Rectal smooth muscle tissue (tissue), 1 donor: ENCODE measurements at regions not wholly inside any gene's neighbourhood (a gene's known extent, or its start where the extent isn't known, plus 50 kb on each side); places are given as distances from the start of the nearest gene placed in this dataset.
"Not testable (repeated sequence)": the region's sequence is repeated elsewhere in the genome, so short reads cannot be mapped to it uniquely, and the experiment has no call there.

Source experiments
- H3K27ac ChIP-seq: one replicate; pipeline ENCODE4 v1.7.0; 2013; ENCODE audit warnings: low read depth, low read length, inconsistent platforms
- H3K27me3 ChIP-seq: one replicate; pipeline ENCODE4 v1.7.0; 2013; ENCODE audit warnings: low read length; ENCODE audit not compliant: control insufficient read depth, insufficient read depth
- H3K36me3 ChIP-seq: one replicate; pipeline ENCODE4 v1.7.0; 2013; ENCODE audit warnings: low read length; ENCODE audit not compliant: control insufficient read depth, insufficient read depth
- H3K4me1 ChIP-seq: one replicate; pipeline ENCODE4 v1.7.0; 2013; ENCODE audit warnings: low read length; ENCODE audit not compliant: control insufficient read depth, insufficient read depth
- H3K4me3 ChIP-seq: one replicate; pipeline ENCODE4 v1.7.0; 2013; ENCODE audit warnings: low read length
- H3K9ac ChIP-seq: one replicate; pipeline ENCODE4 v1.7.0; 2013; ENCODE audit warnings: low read length

DNA sequence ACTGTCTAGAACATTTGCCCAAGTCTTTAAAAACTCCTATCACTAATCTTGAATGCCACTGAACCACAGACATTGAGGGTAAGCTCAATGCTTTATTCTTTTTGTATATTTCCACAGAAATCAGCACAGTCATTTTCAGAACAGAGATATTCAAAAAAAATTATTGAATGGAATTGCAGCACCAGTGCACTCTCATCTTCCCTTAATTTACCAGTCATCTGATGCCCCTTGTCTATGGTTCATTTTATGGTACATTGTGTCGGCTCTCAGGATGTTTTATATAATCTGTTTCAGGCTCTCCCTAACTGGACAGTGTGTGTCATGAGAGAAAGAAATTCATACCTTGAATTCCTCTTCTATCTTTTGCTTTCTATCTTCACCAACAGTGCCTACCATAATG lies 158.4 kb upstream of the NR4A3 start:
- Histone ChIP-seq H3K9ac (no peak overlapping the region), H3K4me1 (no peaks in the 10 kb centered on the region), H3K4me3 (no peak overlapping the region), H3K27me3 (no peaks in the 10 kb centered on the region), H3K27ac (no peak overlapping the region), H3K36me3 (no peaks in the 10 kb centered on the region)

DNA sequence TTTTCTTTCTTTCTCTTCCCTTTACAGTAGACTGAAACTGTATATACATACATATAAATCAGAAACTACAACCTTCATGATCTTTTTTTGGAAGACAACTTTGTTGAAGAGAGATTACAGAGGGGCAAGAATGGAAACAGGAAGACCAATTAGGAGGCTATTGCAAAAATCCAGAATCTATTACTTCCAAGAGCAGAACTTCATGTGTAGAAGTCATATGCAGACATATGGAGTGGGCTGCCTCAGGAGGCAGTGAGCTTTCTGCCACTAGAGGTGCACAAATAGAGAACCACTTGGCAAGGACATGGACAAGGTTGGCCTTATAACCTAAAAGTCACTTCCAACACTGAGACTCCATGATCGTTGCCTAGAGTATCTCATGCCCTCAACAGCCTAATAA lies 157.8 kb upstream of the NR4A3 start:
- no peaks in the 10 kb centered on the region for H3K36me3 ChIP-seq
- H3K9ac ChIP-seq: no peak overlapping the region
- H3K27me3 ChIP-seq: no peaks in the 10 kb centered on the region
- H3K4me3 ChIP-seq: no peak overlapping the region
- no peak overlapping the region for H3K27ac ChIP-seq
- no peaks in the 10 kb centered on the region for H3K4me1 ChIP-seq

DNA sequence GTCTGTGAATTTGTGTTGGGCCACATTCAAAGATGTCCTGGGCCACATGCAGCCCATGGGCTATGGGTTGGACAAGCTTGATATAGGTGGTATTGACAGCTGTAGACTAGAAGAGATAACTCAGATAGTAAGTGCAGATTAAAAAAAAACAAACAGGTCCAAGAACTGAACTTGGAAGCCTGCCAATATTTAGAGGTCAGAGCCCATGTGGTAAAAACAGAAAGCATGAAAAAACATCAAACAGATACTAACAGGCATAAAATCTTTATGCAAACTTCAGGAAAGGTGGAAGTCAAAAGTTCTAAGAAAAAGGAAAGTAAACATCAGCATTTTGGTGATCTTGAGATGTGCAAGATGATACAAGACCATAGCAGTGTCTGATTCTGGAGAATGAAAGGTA lies 155.1 kb upstream of the NR4A3 start:
- Histone ChIP-seq H3K9ac (no peak overlapping the region), H3K27me3 (no peaks in the 10 kb centered on the region), H3K27ac (no peak overlapping the region), H3K36me3 (no peaks in the 10 kb centered on the region), H3K4me3 (no peak overlapping the region), H3K4me1 (no peaks in the 10 kb centered on the region)

DNA sequence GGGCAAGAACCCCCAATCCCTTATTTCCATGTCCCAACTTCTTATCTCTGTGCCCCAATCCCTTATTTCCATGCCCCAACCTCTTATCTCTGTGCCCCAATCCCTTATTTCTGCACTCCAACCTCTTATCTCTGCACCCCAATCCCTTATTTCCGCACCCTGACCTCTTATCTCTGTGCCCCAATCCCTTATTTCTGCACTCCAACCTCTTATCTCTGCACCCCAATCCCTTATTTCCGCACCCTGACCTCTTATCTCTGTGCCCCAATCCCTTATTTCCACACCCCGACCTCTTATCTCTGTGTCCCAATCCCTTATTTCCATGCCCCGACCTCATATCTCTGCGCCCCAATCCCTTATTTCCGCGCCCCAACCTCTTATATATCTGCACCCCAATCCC lies 150.8 kb upstream of the NR4A3 start:
- not testable (repeated sequence) for H3K4me1 ChIP-seq, H3K36me3 ChIP-seq, H3K27me3 ChIP-seq, H3K27ac ChIP-seq, H3K9ac ChIP-seq, H3K4me3 ChIP-seq

DNA sequence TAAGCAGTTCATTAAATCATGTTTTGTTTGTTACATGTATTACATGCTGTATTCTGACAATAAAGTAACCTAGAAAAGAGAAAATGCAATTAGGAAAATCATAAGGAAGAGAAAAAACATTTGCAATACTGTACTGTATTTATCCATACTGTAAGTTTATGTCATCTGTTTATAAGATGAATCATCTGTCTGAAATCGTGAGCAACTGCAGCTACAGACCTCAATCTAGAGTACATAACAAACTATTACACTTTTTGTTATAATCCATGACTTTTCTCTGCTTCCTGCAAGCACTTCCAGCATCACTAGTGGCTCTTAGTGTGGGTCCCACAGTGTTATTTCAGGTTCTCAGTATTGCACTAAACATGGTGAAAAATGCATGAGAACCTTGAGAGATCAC lies 144.4 kb upstream of the NR4A3 start:
- no peaks in the 10 kb centered on the region for H3K27me3 ChIP-seq
- H3K4me3 ChIP-seq: no peak overlapping the region
- H3K27ac ChIP-seq: no peak overlapping the region
- no peaks in the 10 kb centered on the region for H3K4me1 ChIP-seq
- no peak overlapping the region for H3K9ac ChIP-seq
- no peaks in the 10 kb centered on the region for H3K36me3 ChIP-seq

DNA sequence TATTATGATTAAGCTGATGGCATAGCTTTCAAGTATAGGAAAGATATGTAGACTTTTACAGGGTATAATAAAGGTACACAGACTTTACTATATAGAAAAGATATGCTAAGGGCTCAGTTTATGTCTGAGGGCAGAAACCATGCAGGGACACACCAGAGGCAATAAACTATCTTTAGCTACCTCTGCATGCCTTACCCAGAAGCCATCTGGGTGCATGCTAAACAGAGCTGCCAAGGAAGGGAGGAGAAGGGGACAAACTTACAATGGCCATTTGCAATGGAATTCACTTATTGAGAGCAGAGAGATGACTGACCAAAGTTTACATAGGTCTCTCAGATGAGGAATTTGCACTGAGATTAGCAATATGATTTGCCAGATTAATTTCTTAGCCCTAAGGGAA lies 143.1 kb upstream of the NR4A3 start:
- no peaks in the 10 kb centered on the region for H3K4me1 ChIP-seq
- no peak overlapping the region for H3K9ac ChIP-seq
- no peak overlapping the region for H3K27ac ChIP-seq
- H3K27me3 ChIP-seq: no peaks in the 10 kb centered on the region
- H3K36me3 ChIP-seq: no peaks in the 10 kb centered on the region
- no peak overlapping the region for H3K4me3 ChIP-seq

DNA sequence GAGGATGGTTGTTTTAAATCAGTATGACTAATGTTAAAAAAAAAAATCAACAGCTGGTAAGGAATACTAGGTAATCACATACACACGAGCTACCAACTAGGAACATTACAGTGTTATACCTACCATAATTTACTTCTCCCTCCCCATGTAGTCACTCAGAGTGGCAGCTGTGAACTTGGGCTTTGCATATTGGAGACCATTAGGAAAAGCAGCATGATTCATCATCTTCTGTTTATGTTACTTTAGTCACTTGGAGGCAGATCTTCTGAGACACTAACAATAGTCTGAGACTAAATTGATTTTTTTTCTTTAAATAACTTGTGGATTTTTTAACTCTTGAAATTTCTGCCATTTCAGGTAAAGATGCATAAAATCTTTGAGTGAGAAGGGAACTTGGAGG lies 141.5 kb upstream of the NR4A3 start:
- Histone ChIP-seq H3K9ac (no peak overlapping the region), H3K4me3 (no peak overlapping the region), H3K27ac (no peak overlapping the region), H3K4me1 (no peaks in the 10 kb centered on the region), H3K27me3 (no peaks in the 10 kb centered on the region), H3K36me3 (no peaks in the 10 kb centered on the region)

DNA sequence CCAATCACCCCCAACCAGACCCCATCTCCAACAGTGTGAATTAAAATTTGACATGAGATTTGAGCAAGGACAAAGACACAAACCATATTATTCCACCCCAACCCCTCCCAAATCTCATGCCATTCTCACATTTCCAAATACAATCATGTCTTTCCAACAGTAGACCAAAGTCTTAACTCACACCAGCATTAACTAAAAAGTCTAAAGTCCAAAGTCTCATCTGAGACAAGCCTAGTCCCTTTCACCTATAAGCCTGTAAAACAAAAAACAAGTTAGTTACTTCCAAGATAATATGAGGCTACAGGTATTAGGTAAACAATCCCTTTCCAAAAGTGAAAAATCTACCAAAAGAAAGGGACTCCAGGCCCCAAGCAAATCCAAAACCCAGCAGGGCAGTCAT lies 140.6 kb upstream of the NR4A3 start:
- Histone ChIP-seq H3K4me3 (no peak overlapping the region), H3K4me1 (no peaks in the 10 kb centered on the region), H3K9ac (no peak overlapping the region), H3K27me3 (no peaks in the 10 kb centered on the region), H3K36me3 (no peaks in the 10 kb centered on the region), H3K27ac (no peak overlapping the region)

DNA sequence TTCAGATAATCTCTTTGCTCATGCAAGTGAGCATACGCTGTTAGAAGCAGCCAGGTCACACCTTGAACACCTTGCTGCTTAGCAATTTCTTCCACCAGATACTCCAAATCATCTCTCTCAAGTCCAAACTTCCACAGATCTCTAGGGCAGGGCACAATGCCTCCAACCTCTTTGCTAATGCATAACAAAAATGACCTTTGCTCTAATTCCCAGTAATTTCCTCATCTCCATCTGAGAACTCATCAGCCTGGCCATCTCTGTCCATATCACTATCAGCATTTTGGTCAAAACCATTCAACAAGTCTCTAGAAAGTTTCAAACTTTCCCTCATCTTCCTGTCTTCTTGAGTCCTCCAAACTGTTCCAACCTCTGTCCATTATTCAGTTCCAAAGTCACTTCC lies 139.3 kb upstream of the NR4A3 start:
- no peak overlapping the region for H3K4me3 ChIP-seq
- H3K27ac ChIP-seq: no peak overlapping the region
- no peaks in the 10 kb centered on the region for H3K27me3 ChIP-seq
- no peaks in the 10 kb centered on the region for H3K36me3 ChIP-seq
- H3K4me1 ChIP-seq: no peaks in the 10 kb centered on the region
- no peak overlapping the region for H3K9ac ChIP-seq

DNA sequence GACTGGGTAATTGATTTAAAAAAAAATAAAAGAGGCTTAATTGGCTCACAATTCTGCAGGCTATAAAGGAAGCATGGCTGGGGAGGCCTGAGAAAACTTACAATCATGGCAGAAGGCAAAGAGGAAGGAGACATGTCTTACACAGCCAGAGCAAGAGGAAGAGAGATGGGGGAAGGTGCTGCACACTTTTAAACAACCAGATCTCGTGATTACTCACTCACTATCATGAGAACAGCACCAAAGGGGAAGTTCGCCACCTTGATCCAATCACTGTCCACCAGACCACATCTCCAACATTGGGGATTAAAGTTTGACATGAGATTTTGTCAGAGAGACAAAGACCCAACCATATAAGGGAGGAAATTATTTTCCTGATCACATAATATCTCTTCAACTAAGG lies 138.8 kb upstream of the NR4A3 start:
- no peak overlapping the region for H3K9ac ChIP-seq
- H3K27ac ChIP-seq: no peak overlapping the region
- no peak overlapping the region for H3K4me3 ChIP-seq
- no peaks in the 10 kb centered on the region for H3K4me1 ChIP-seq
- H3K27me3 ChIP-seq: no peaks in the 10 kb centered on the region
- no peaks in the 10 kb centered on the region for H3K36me3 ChIP-seq

DNA sequence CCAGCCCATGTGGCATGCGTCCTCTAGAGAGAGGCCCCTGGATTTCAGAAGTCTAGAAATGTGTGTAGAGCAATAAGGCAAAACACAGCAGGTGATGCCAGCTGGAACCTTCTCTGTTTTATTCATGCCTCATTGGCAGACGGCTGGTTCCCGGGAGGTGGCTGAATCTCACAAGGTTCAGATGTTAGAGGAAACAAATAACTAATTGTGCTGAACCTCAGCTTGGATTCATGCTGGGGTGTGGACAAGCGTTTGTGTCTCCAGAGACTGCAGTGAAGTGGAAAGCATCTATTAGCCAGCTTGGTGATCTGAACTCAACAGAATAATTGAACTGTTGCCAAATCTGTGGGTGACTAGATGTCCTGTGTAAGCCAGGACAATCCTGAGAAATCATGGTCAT lies 131.1 kb upstream of the NR4A3 start:
- Histone ChIP-seq H3K9ac (no peak overlapping the region), H3K27me3 (no peaks in the 10 kb centered on the region), H3K36me3 (no peaks in the 10 kb centered on the region), H3K4me1 (no peaks in the 10 kb centered on the region), H3K27ac (no peak overlapping the region), H3K4me3 (no peak overlapping the region)

DNA sequence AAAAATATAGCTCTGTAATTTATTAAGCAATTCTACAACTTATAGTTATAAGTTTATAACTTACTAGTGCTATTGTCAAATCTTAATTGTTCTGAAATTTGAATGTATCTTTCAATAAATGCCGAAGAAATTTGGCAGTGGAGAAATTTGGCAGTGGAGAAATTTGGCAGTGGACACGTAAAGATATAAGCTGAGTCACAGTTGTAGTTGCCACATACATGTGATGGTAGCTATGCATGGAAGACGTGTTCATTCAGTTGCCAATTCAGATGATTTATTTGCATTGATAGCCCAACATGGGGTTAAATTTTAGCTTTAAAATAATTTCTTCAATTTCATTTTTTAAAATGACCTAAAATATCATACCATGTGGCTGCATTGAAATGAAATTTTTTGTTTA lies 127.8 kb upstream of the NR4A3 start:
- Histone ChIP-seq H3K36me3 (no peaks in the 10 kb centered on the region), H3K27ac (no peak overlapping the region), H3K4me1 (no peaks in the 10 kb centered on the region), H3K9ac (no peak overlapping the region), H3K4me3 (no peak overlapping the region), H3K27me3 (no peaks in the 10 kb centered on the region)

DNA sequence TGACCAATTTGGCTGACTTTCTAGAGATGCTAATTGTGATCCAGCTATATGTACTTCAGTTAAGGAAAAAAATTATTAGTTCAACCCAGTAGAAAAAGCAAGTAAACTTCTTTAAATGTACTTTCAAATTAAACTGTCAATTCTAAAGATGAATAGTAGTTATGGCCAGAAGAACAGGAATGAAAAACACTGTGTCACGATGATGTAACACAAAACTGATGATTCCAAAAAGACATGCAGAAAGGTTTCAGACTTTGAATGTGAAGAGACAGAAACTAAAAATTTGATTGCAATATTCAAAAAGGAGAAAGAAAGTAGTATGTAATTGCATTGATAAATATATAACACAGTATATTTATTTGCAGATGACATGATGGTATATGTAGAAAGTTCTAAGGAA lies 127.3 kb upstream of the NR4A3 start:
- no peak overlapping the region for H3K4me3 ChIP-seq
- H3K36me3 ChIP-seq: no peaks in the 10 kb centered on the region
- no peak overlapping the region for H3K27ac ChIP-seq
- H3K27me3 ChIP-seq: no peaks in the 10 kb centered on the region
- H3K4me1 ChIP-seq: no peaks in the 10 kb centered on the region
- H3K9ac ChIP-seq: no peak overlapping the region

DNA sequence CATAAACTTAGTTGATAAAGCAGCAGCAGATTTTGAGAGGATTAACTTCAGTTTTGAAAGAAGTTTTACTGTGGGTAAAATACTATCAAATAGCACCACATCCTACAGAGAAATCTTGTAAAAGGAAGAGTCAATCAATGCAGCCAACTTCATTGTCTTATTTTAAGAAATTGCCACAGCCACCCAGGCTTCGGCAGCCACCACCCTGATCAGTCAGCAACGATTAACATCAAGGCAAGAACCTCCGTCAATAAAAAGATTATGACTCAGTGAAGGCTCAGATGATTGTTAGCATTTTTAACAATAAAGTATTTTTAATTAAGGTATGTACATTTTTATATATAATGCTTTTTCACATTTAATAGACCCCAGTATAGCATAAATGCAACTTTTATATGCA lies 122.3 kb upstream of the NR4A3 start:
- Histone ChIP-seq H3K4me3 (no peak overlapping the region), H3K36me3 (no peaks in the 10 kb centered on the region), H3K27me3 (no peaks in the 10 kb centered on the region), H3K4me1 (no peaks in the 10 kb centered on the region), H3K27ac (no peak overlapping the region), H3K9ac (no peak overlapping the region)
